NCI-H1048 (cell line): ENCODE measurements at regions not wholly inside any gene's neighbourhood (a gene's known extent, or its start where the extent isn't known, plus 50 kb on each side); places are given as distances from the start of the nearest gene placed in this dataset.
"Not testable (repeated sequence)": the region's sequence is repeated elsewhere in the genome, so short reads cannot be mapped to it uniquely, and the experiment has no call there.

Experiments
- DNase-seq: peaks from one replicate; lab custom pipeline; 2025; lab: John Stamatoyannopoulos, UW

GRCh38 chr2:77838441-77838840 is 316.3 kb upstream of the LRRTM4 start:
- DNase-seq = no peak

GRCh38 chr2:77839102-77839501 is 316.9 kb upstream of the LRRTM4 start:
- DNase-seq = no peak

- no peak for DNase-seq
These were observed 339.9 kb upstream of the LRRTM4 start for GRCh38 chr2:77862120-77862519.

GRCh38 chr2:77864426-77864825 is 342.2 kb upstream of the LRRTM4 start:
- DNase-seq = no peak

GRCh38 chr2:77866661-77867060 is 344.5 kb upstream of the LRRTM4 start:
- no peak for DNase-seq

GRCh38 chr2:77867146-77867545 is 345.0 kb upstream of the LRRTM4 start:
- no peak for DNase-seq

- no peak for DNase-seq
These were observed 351.3 kb upstream of the LRRTM4 start for GRCh38 chr2:77873506-77873905.

GRCh38 chr2:77900211-77900610 is 378.0 kb upstream of the LRRTM4 start:
- DNase-seq = not testable (repeated sequence)

GRCh38 chr2:77910136-77910535 is 388.0 kb upstream of the LRRTM4 start:
- no peak for DNase-seq

GRCh38 chr2:77920838-77921366 is 398.7 kb upstream of the LRRTM4 start:
- DNase-seq = no peak

GRCh38 chr2:77922567-77922966 is 400.4 kb upstream of the LRRTM4 start:
- DNase-seq = no peak

GRCh38 chr2:77937366-77937765 is 415.2 kb upstream of the LRRTM4 start:
- DNase-seq = no peak

- no peak for DNase-seq
These were observed 416.3 kb upstream of the LRRTM4 start for GRCh38 chr2:77938462-77938861.

- no peak for DNase-seq
These were observed 417.2 kb upstream of the LRRTM4 start for GRCh38 chr2:77939370-77939769.

GRCh38 chr2:77939801-77940200 is 417.6 kb upstream of the LRRTM4 start:
- no peak for DNase-seq

GRCh38 chr2:77954931-77955330 is 432.8 kb upstream of the LRRTM4 start:
- no peak for DNase-seq

- no peak for DNase-seq
These were observed 440.8 kb upstream of the LRRTM4 start for GRCh38 chr2:77962943-77963342.

GRCh38 chr2:77977471-77978063 is 455.4 kb upstream of the LRRTM4 start:
- DNase-seq = no peak

GRCh38 chr2:77995161-77995560 is 473.0 kb upstream of the LRRTM4 start:
- DNase-seq = no peak

GRCh38 chr2:77999376-77999775 is 477.2 kb upstream of the LRRTM4 start:
- DNase-seq = no peak

- no peak for DNase-seq
These were observed 487.1 kb upstream of the LRRTM4 start for GRCh38 chr2:78009289-78009688.

GRCh38 chr2:78011251-78011650 is 489.1 kb upstream of the LRRTM4 start:
- no peak for DNase-seq

- DNase-seq = peak; percentile 0
These were observed 498.3 kb upstream of the LRRTM4 start for GRCh38 chr2:78020491-78020890.

- DNase-seq = no peak
These were observed 501.2 kb upstream of the LRRTM4 start for GRCh38 chr2:78023356-78023755.
